OCI-LY1 (cell line): ENCODE measurements at regions not wholly inside any gene's neighbourhood (a gene's known extent, or its start where the extent isn't known, plus 50 kb on each side); places are given as distances from the start of the nearest gene placed in this dataset.

Source experiments
- H2AFZ ChIP-seq: fragments of 200-600 bp; sonication (generic), shearing (Covaris generic); 2 replicates; pipeline ENCODE4 v1.6.0; 2014; ENCODE audit warnings: antibody characterized with exemption, mild to moderate bottlenecking, low read length
- H3F3A ChIP-seq: fragments of 200-600 bp; sonication (generic), shearing (Covaris generic); 2 replicates; pipeline ENCODE4 v1.6.0; 2014; ENCODE audit warnings: mild to moderate bottlenecking, antibody characterized with exemption, low read length, moderate library complexity; ENCODE audit not compliant: insufficient read depth
- H3K27ac ChIP-seq: fragments of 200-600 bp; sonication (generic); 2 replicates; pipeline ENCODE4 v1.5.1; 2014; ENCODE audit warnings: low read length, mixed run types, mild to moderate bottlenecking, low read depth; ENCODE audit not compliant: poor library complexity, severe bottlenecking
- H3K27me3 ChIP-seq: fragments of 200-600 bp; sonication (generic); 2 replicates; pipeline ENCODE4 v1.6.0; 2014; ENCODE audit warnings: antibody characterized with exemption, mild to moderate bottlenecking, low read length, moderate library complexity; ENCODE audit not compliant: insufficient read depth
- H3K36me3 ChIP-seq: fragments of 200-600 bp; sonication (generic); 2 replicates; pipeline ENCODE4 v1.6.1; 2014; ENCODE audit warnings: mild to moderate bottlenecking, antibody characterized with exemption, low read length, moderate library complexity, mixed read lengths; ENCODE audit not compliant: insufficient read depth
- H3K4me1 ChIP-seq: fragments of 200-600 bp; sonication (generic); 2 replicates; pipeline ENCODE4 v1.5.1; 2014; ENCODE audit warnings: mild to moderate bottlenecking, low read length, moderate library complexity; ENCODE audit not compliant: insufficient read depth, severe bottlenecking
- H3K4me2 ChIP-seq: fragments of 200-600 bp; sonication (generic), shearing (Covaris generic); 2 replicates; pipeline ENCODE4 v1.6.1; 2014; ENCODE audit warnings: low read length
- H3K4me3 ChIP-seq: fragments of 200-600 bp; sonication (generic); 2 replicates; pipeline ENCODE4 v1.5.1; 2014; ENCODE audit warnings: low read length, low read depth, mild to moderate bottlenecking, mixed read lengths; ENCODE audit not compliant: poor library complexity, severe bottlenecking
- H3K79me2 ChIP-seq: fragments of 200-600 bp; shearing (Covaris generic); 2 replicates; pipeline ENCODE4 v1.6.1; 2016; ENCODE audit warnings: mixed run types, low read length, mixed read lengths; ENCODE audit not compliant: insufficient read depth
- H3K9ac ChIP-seq: fragments of 200-600 bp; sonication (generic), shearing (Covaris generic); 2 replicates; pipeline ENCODE4 v1.6.1; 2014; ENCODE audit warnings: mild to moderate bottlenecking, low read length, mixed read lengths
- H3K9me2 ChIP-seq: fragments of 200-600 bp; sonication (generic), shearing (Covaris generic); 2 replicates; pipeline ENCODE4 v1.6.1; 2014; ENCODE audit warnings: low read depth, mild to moderate bottlenecking, low read length, mixed read lengths
- H3K9me3 ChIP-seq: fragments of 200-600 bp; shearing (Covaris generic); 2 replicates; pipeline ENCODE4 v1.6.1; 2014; ENCODE audit warnings: low read length, mixed read lengths
- H4K20me1 ChIP-seq: fragments of 200-600 bp; sonication (generic), shearing (Covaris generic); 2 replicates; pipeline ENCODE4 v1.6.0; 2016; ENCODE audit warnings: mild to moderate bottlenecking, low read length; ENCODE audit not compliant: insufficient read depth
- CTCF ChIP-seq: fragments of 200-600 bp; sonication (generic), shearing (Covaris generic); IDR thresholded peaks from 2 replicates; pipeline ENCODE4 v1.5.1; 2017; ENCODE audit warnings: mild to moderate bottlenecking, antibody characterized with exemption, low read length, moderate library complexity, mixed read lengths
- EZH2 ChIP-seq: fragments of 200-600 bp; sonication (generic), shearing (Covaris generic); IDR thresholded peaks from 2 replicates; pipeline ENCODE4 v1.8.0; 2017; ENCODE audit warnings: borderline replicate concordance, mixed run types, mild to moderate bottlenecking, antibody characterized with exemption, low read length, moderate library complexity, mixed read lengths

GRCh38 chr14:87628780-87629179 lies 364.2 kb downstream of the GALC start:
- H3K9me2 ChIP-seq = no peaks in the 10 kb centered on the region
- no peaks in the 10 kb centered on the region for H4K20me1 ChIP-seq
- H3K9ac ChIP-seq = no peak overlapping the region
- TF ChIP-seq EZH2 (no peak), CTCF (no peak)
- no peaks in the 10 kb centered on the region for H3K9me3 ChIP-seq
- no peak overlapping the region for H3K4me3 ChIP-seq
- no peak overlapping the region for H2AFZ ChIP-seq
- no peak overlapping the region for H3K4me2 ChIP-seq
- no peaks in the 10 kb centered on the region for H3K27me3 ChIP-seq
- H3K36me3 ChIP-seq = no peaks in the 10 kb centered on the region
- H3K27ac ChIP-seq = no peak overlapping the region
- no peaks in the 10 kb centered on the region for H3K79me2 ChIP-seq
- H3F3A ChIP-seq = no peaks in the 10 kb centered on the region
- no peaks in the 10 kb centered on the region for H3K4me1 ChIP-seq

DNA sequence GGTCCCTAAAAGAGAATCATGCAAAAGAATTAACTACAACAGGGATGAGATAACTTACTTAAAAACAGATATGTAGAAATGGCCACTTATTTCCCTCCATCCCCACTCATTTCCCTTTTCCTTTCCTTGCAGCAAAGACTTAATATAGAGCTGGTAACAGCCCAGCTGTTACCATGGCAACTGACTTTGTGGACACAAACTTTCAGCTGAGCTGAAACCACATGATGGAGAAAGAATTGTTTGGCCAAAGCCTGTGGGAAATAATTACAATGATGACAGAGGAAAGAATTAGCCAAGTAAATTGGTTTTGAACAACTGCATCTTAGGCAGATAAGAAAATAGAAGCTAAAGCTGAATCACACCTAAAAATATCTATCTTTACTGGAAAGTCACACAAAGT lies 364.9 kb downstream of the GALC start:
- Histone ChIP-seq H3K4me1 (no peaks in the 10 kb centered on the region), H3K27ac (no peak overlapping the region), H3K9ac (no peak overlapping the region), H3K4me2 (no peak overlapping the region), H3F3A (no peaks in the 10 kb centered on the region), H4K20me1 (no peaks in the 10 kb centered on the region), H3K4me3 (no peak overlapping the region), H3K36me3 (no peaks in the 10 kb centered on the region), H2AFZ (no peak overlapping the region), H3K79me2 (no peaks in the 10 kb centered on the region), H3K9me3 (no peaks in the 10 kb centered on the region), H3K27me3 (no peaks in the 10 kb centered on the region), H3K9me2 (no peaks in the 10 kb centered on the region)
- no peak for TF ChIP-seq EZH2

DNA sequence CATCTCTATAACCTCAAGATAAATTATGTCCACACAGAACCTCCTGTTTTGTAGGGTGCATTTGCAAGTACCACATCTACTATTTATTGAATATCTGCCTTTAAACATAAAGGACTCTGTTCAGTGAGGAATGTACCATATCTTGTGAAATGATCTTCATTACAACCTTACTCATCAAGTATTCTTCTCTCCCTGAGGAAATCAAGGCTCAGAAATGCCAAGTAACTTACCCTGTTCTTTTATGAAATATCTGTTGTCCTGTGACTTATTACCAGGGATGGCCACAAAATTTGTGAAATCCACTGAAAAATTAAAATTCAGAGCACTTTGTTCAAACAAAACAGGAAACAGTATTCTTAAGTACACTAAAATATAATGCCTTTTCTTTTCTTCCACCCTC lies 366.7 kb downstream of the GALC start:
- no peaks in the 10 kb centered on the region for H3K9me2 ChIP-seq
- H3K4me1 ChIP-seq = no peaks in the 10 kb centered on the region
- no peak overlapping the region for H3K9ac ChIP-seq
- no peak overlapping the region for H3K4me2 ChIP-seq
- H3K27ac ChIP-seq = no peak overlapping the region
- no peaks in the 10 kb centered on the region for H4K20me1 ChIP-seq
- TF ChIP-seq CTCF (no peak), EZH2 (no peak)
- no peak overlapping the region for H3K4me3 ChIP-seq
- no peaks in the 10 kb centered on the region for H3K36me3 ChIP-seq
- no peak overlapping the region for H2AFZ ChIP-seq
- H3K27me3 ChIP-seq = no peaks in the 10 kb centered on the region
- H3F3A ChIP-seq = no peaks in the 10 kb centered on the region
- no peaks in the 10 kb centered on the region for H3K79me2 ChIP-seq
- H3K9me3 ChIP-seq = peaks cover 3% of the 10 kb centered on the region; the same call in 1 of the 2 replicates

DNA sequence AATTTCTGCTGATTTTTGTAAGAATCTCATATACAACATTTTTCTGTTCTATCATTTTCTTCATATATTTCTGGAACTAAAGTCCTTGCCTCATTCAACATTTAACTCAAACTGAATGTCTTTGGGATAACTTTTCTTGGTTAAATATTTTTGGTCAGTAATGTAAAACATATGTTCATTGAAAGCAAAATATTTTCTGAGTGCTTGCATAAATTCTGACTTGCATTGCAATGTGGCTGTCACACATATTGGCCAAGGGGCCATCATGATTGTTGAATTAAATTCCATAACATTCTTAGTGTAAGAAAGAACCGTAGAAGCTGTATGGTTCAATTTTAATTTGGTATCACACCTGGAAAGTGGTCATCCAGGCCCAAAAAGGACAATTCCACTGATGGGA lies 369.4 kb downstream of the GALC start:
- H2AFZ ChIP-seq = no peak overlapping the region
- TF ChIP-seq CTCF (no peak), EZH2 (no peak)
- H3K4me1 ChIP-seq = no peaks in the 10 kb centered on the region
- H3F3A ChIP-seq = no peaks in the 10 kb centered on the region
- H3K9me2 ChIP-seq = no peaks in the 10 kb centered on the region
- H3K27ac ChIP-seq = no peak overlapping the region
- H3K4me3 ChIP-seq = no peak overlapping the region
- H3K79me2 ChIP-seq = no peaks in the 10 kb centered on the region
- no peaks in the 10 kb centered on the region for H3K36me3 ChIP-seq
- H3K9me3 ChIP-seq = peaks cover 7% of the 10 kb centered on the region; the same call in 1 of the 2 replicates
- no peaks in the 10 kb centered on the region for H4K20me1 ChIP-seq
- no peaks in the 10 kb centered on the region for H3K27me3 ChIP-seq
- no peak overlapping the region for H3K9ac ChIP-seq
- H3K4me2 ChIP-seq = no peak overlapping the region
